Neural progenitor cell (in vitro differentiated cells): ENCODE measurements at regions not wholly inside any gene's neighbourhood (a gene's known extent, or its start where the extent isn't known, plus 50 kb on each side); places are given as distances from the start of the nearest gene placed in this dataset.

Experiments
- DNase-seq: peaks from one replicate; pipeline ENCODE4 v3.0.0-alpha.2; 2016; ENCODE audit warnings: low spot score
- H2AFZ ChIP-seq: fragments of 200-600 bp; sonication (generic); replicated peaks from 2 replicates; pipeline ENCODE4 v1.6.1; 2016; ENCODE audit warnings: antibody characterized with exemption
- H3F3A ChIP-seq: fragments of 200-600 bp; sonication (generic); 2 replicates; pipeline ENCODE4 v1.6.1; 2016; ENCODE audit warnings: antibody characterized with exemption, low read depth
- H3K27ac ChIP-seq: fragments of 200-600 bp; sonication (generic); 2 replicates; pipeline ENCODE4 v1.5.1; 2016; ENCODE audit warnings: mild to moderate bottlenecking
- H3K27me3 ChIP-seq: fragments of 200-600 bp; sonication (generic); 2 replicates; pipeline ENCODE4 v1.6.1; 2016; ENCODE audit warnings: mild to moderate bottlenecking, moderate library complexity
- H3K36me3 ChIP-seq: fragments of 200-600 bp; sonication (generic); 2 replicates; pipeline ENCODE4 v1.5.1; 2016
- H3K4me1 ChIP-seq: fragments of 200-600 bp; sonication (generic); 2 replicates; pipeline ENCODE4 v1.6.1; 2016; ENCODE audit warnings: mixed run types
- H3K4me2 ChIP-seq: fragments of 200-600 bp; sonication (generic); 2 replicates; pipeline ENCODE4 v1.6.1; 2016
- H3K4me3 ChIP-seq: fragments of 200-600 bp; sonication (generic); 2 replicates; pipeline ENCODE4 v1.5.1; 2016
- H3K79me2 ChIP-seq: fragments of 200-600 bp; sonication (generic); 2 replicates; pipeline ENCODE4 v1.6.1; 2016; ENCODE audit warnings: low read depth
- H3K9ac ChIP-seq: fragments of 200-600 bp; sonication (generic); 2 replicates; pipeline ENCODE4 v1.6.1; 2016
- H3K9me3 ChIP-seq: fragments of 200-600 bp; sonication (generic); 2 replicates; pipeline ENCODE4 v1.5.1; 2016; ENCODE audit warnings: low read depth
- H4K20me1 ChIP-seq: fragments of 200-600 bp; sonication (generic); 2 replicates; pipeline ENCODE4 v1.6.1; 2016; ENCODE audit warnings: low read depth
- H3K27ac Mint-ChIP-seq: 3 replicates; pipeline ENCODE4 v1.8.0; 2021; ENCODE audit warnings: mixed read lengths
- H3K27me3 Mint-ChIP-seq: 2 replicates; pipeline ENCODE4 v1.8.0; 2022; ENCODE audit warnings: low read depth, mild to moderate bottlenecking, inconsistent platforms, moderate library complexity, mixed read lengths; ENCODE audit not compliant: insufficient read depth
- H3K36me3 Mint-ChIP-seq: 3 replicates; pipeline ENCODE4 v1.8.0; 2021; ENCODE audit warnings: mixed read lengths
- H3K4me1 Mint-ChIP-seq: 3 replicates; pipeline ENCODE4 v1.8.0; 2021; ENCODE audit warnings: mixed read lengths
- H3K4me3 Mint-ChIP-seq: 3 replicates; pipeline ENCODE4 v1.8.0; 2021; ENCODE audit warnings: mild to moderate bottlenecking, moderate library complexity, mixed read lengths
- H3K9me3 Mint-ChIP-seq: 3 replicates; pipeline ENCODE4 v1.8.0; 2020; ENCODE audit warnings: mixed read lengths
- CTCF ChIP-seq: fragments of 200-600 bp; sonication (generic); IDR thresholded peaks from 2 replicates; pipeline ENCODE4 v1.5.1; 2017; ENCODE audit warnings: antibody characterized with exemption, mild to moderate bottlenecking
- EZH2 ChIP-seq: fragments of 200-600 bp; sonication (generic); IDR thresholded peaks from 2 replicates; pipeline ENCODE4 v1.6.1; 2017; ENCODE audit warnings: antibody characterized with exemption, mild to moderate bottlenecking, moderate library complexity
- EZH2phosphoT487 ChIP-seq: fragments of 200-600 bp; sonication (generic); IDR thresholded peaks from 2 replicates; pipeline ENCODE4 v1.6.1; 2017; ENCODE audit warnings: antibody characterized with exemption

- Histone ChIP-seq H3K27me3 (peaks cover 11% of the 10 kb centered on the region), H3F3A (no peaks in the 10 kb centered on the region), H3K27ac (no peak overlapping the region), H4K20me1 (no peaks in the 10 kb centered on the region), H3K9ac (no peak overlapping the region), H3K4me1 (peaks cover 7% of the 10 kb centered on the region), H3K36me3 (no peaks in the 10 kb centered on the region), H2AFZ (no peak overlapping the region), H3K79me2 (no peaks in the 10 kb centered on the region), H3K4me3 (no peak overlapping the region), H3K4me2 (no peak overlapping the region), H3K9me3 (no peaks in the 10 kb centered on the region)
- no peak for DNase-seq
- no peak overlapping the region for H3K27ac Mint-ChIP-seq
- no peaks in the 10 kb centered on the region for H3K9me3 Mint-ChIP-seq
- peaks cover 8% of the 10 kb centered on the region for H3K27me3 Mint-ChIP-seq
- peaks cover 8% of the 10 kb centered on the region for H3K4me1 Mint-ChIP-seq
- TF ChIP-seq CTCF, result no peak
- no peak for TF ChIP-seq EZH2phosphoT487
- no peak for TF ChIP-seq EZH2
- H3K4me3 Mint-ChIP-seq, result no peak overlapping the region
- no peaks in the 10 kb centered on the region for H3K36me3 Mint-ChIP-seq
Observed at GRCh38 chr14:95763875-95764274, 50.0 kb upstream of the TCL1A start.
